Calu3 (cell line): ENCODE measurements at regions not wholly inside any gene's neighbourhood (a gene's known extent, or its start where the extent isn't known, plus 50 kb on each side); places are given as distances from the start of the nearest gene placed in this dataset.
A peak's percentile ranks its signal among the peaks of the same experiment; 100 is the strongest.

Experiments used
- BruUV-seq: library from RNA; stranded (reverse); fragments of 400-500 nt; replicated peaks from 2 replicates; lab custom pipeline; 2021; lab: Mats Ljungman, UMichigan
- CTCF ChIA-PET: fragments of 300-600 bp; sonication (Branson Sonifier 250); formaldehyde crosslinking; loops from one replicate; lab custom pipeline; 2022; ENCODE audit warnings: antibody characterized with exemption; lab: Charles Lee
- DNase-seq: peaks from one replicate; pipeline ENCODE4 v3.0.0; 2022
- H3K27ac Mint-ChIP-seq: one replicate; pipeline ENCODE4 v1.8.0; 2022; ENCODE audit warnings: mixed read lengths; ENCODE audit not compliant: unreplicated experiment
- H3K27me3 Mint-ChIP-seq: one replicate; pipeline ENCODE4 v1.8.0; 2022; ENCODE audit warnings: mixed read lengths; ENCODE audit not compliant: unreplicated experiment
- H3K36me3 Mint-ChIP-seq: one replicate; pipeline ENCODE4 v1.8.0; 2022; ENCODE audit warnings: mild to moderate bottlenecking, moderate library complexity, mixed read lengths; ENCODE audit not compliant: insufficient read depth, unreplicated experiment
- H3K4me1 Mint-ChIP-seq: one replicate; pipeline ENCODE4 v1.8.0; 2022; ENCODE audit warnings: mild to moderate bottlenecking, low read depth, mixed read lengths; ENCODE audit not compliant: unreplicated experiment
- H3K4me3 Mint-ChIP-seq: one replicate; pipeline ENCODE4 v1.8.0; 2022; ENCODE audit warnings: mild to moderate bottlenecking, low read depth, moderate library complexity, mixed read lengths; ENCODE audit not compliant: unreplicated experiment
- H3K9me3 Mint-ChIP-seq: one replicate; pipeline ENCODE4 v1.8.0; 2022; ENCODE audit warnings: low read depth, mixed read lengths; ENCODE audit not compliant: unreplicated experiment
- CTCF ChIP-seq: fragments of 200-600 bp; IDR thresholded peaks from one replicate; pipeline ENCODE4 v1.8.0; 2022; ENCODE audit warnings: antibody characterized with exemption; ENCODE audit not compliant: unreplicated experiment
- intact Hi-C: fragments of 100-400 bp; cut with micrococcal nuclease; formaldehyde crosslinking; loops from one replicate; pipeline ENCODE4 v1.10.0; 2022; ENCODE audit not compliant: unreplicated experiment

GRCh38 chr4:71241501-71242288, 97.1 kb upstream of the SLC4A4 start:
- Mint-ChIP-seq H3K4me3 (no peak overlapping the region), H3K4me1 (no peaks in the 10 kb centered on the region), H3K9me3 (no peaks in the 10 kb centered on the region), H3K36me3 (no peaks in the 10 kb centered on the region), H3K27me3 (no peaks in the 10 kb centered on the region), H3K27ac (no peak overlapping the region)
- no TSS peak for BruUV-seq
- TF ChIP-seq CTCF, result no peak
- intact Hi-C loops, result no loop called here
- DNase-seq, result peak; percentile 6
- CTCF ChIA-PET, result interaction anchor here (0.8 kb wide), 1 partner anchor 9 kb away, joined by 3 read pairs; no protein-coding TSS in a partner anchor

GRCh38 chr4:71243091-71243833, 95.6 kb upstream of the SLC4A4 start:
- no peaks in the 10 kb centered on the region for H3K36me3 Mint-ChIP-seq
- no peak for DNase-seq
- intact Hi-C loops, result no loop called here
- H3K9me3 Mint-ChIP-seq, result no peaks in the 10 kb centered on the region
- no peak overlapping the region for H3K27ac Mint-ChIP-seq
- BruUV-seq, result no TSS peak
- CTCF ChIA-PET, result no interaction called here
- H3K27me3 Mint-ChIP-seq, result no peaks in the 10 kb centered on the region
- TF ChIP-seq CTCF, result no peak
- H3K4me3 Mint-ChIP-seq, result no peak overlapping the region
- no peaks in the 10 kb centered on the region for H3K4me1 Mint-ChIP-seq

GRCh38 chr4:71247706-71248105, 91.1 kb upstream of the SLC4A4 start:
- no peak overlapping the region for H3K4me3 Mint-ChIP-seq
- CTCF ChIA-PET, result no interaction called here
- H3K4me1 Mint-ChIP-seq, result no peaks in the 10 kb centered on the region
- no peaks in the 10 kb centered on the region for H3K36me3 Mint-ChIP-seq
- H3K27me3 Mint-ChIP-seq, result no peaks in the 10 kb centered on the region
- intact Hi-C loops, result no loop called here
- no peak for TF ChIP-seq CTCF
- DNase-seq, result no peak
- no peaks in the 10 kb centered on the region for H3K9me3 Mint-ChIP-seq
- H3K27ac Mint-ChIP-seq, result no peak overlapping the region
- no TSS peak for BruUV-seq

GRCh38 chr4:71251261-71251660, 87.6 kb upstream of the SLC4A4 start:
- H3K27ac Mint-ChIP-seq, result no peak overlapping the region
- no peaks in the 10 kb centered on the region for H3K36me3 Mint-ChIP-seq
- no peaks in the 10 kb centered on the region for H3K9me3 Mint-ChIP-seq
- intact Hi-C loops, result no loop called here
- BruUV-seq, result no TSS peak
- CTCF ChIA-PET, result interaction anchor here (0.8 kb wide), 1 partner anchor 10 kb away, joined by 3 read pairs; no protein-coding TSS in a partner anchor
- no peaks in the 10 kb centered on the region for H3K4me1 Mint-ChIP-seq
- H3K4me3 Mint-ChIP-seq, result no peak overlapping the region
- no peak for TF ChIP-seq CTCF
- DNase-seq, result no peak
- H3K27me3 Mint-ChIP-seq, result no peaks in the 10 kb centered on the region
